HG03521 (cell line): ENCODE measurements at regions not wholly inside any gene's neighbourhood (a gene's known extent, or its start where the extent isn't known, plus 50 kb on each side); places are given as distances from the start of the nearest gene placed in this dataset.

Experiments
- ATAC-seq: cut with Tn5 transposase; IDR thresholded peaks from one replicate; pipeline ENCODE4 v1.9.1; 2021; ENCODE audit warnings: mild to moderate bottlenecking, moderate library complexity; ENCODE audit not compliant: unreplicated experiment

DNA sequence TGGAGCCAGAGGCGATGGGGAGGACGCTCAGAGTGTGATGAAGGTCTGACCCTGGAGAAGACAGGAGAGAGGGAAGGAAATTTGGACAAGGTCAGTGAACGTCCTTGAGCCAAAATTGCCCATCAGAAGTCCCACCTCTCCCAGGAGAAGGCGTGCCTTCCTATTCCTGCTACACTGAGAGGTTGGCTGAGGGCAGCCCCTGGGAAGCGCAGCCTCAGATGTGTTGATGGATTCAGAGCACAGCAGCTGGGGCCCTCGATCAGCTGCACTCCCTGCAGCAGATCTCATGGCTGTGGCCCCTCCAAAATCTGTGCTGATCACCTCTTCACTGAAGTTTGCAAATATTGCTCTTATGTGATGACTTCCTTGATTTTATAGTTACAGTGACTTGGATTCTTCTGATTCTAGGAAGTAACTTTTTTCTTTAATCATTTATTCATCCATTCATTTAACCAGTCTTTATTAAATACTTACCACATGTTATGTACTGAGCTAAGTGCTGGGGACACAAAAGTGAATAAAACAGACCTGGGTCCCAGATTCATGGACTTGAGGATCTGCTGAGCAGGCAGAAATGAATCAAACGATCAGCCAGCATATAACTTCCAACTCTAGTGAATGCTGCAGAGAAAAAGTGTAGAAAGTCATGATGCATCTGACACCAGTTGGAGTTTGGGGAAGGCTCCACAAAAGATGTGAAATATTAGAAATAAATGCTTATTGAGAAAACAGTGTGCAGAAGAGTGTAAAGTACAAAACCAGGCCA lies 69.6 kb upstream of the ARMC2 start:
- no peak for ATAC-seq

DNA sequence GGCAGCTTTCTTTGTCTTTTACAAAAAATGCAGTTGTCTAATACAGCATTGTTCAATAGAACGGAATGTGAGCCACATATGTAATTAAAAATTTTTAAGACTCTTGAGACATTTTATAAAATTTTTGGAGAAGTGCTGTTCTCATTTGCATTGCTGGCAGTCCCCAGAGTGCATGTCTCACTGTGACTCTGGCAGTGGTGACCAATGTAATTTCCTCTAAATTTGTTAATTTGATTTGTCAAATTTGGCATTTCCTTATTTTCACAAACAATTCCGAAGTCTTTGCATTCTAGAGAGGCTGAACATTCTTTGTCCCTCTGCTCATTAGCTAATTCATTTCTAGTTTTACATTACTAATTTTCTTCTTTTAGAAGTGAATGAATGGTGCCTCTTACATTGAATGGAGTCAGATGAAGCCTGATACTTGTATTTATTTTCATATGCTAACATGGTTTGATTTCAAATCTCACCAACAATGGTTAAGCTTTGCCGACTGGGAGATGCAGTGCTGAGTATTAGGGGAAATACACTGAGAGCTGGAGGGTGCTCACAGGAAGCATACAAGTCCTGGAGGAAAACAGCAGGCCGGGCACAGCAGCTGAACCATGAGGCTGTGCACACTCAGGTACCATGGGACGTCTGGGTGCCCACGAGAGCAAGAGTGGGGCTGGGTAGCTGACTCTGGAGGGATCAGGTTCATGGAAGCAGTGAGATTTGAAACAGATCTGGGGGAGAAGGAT lies 68.5 kb upstream of the ARMC2 start:
- no peak for ATAC-seq

DNA sequence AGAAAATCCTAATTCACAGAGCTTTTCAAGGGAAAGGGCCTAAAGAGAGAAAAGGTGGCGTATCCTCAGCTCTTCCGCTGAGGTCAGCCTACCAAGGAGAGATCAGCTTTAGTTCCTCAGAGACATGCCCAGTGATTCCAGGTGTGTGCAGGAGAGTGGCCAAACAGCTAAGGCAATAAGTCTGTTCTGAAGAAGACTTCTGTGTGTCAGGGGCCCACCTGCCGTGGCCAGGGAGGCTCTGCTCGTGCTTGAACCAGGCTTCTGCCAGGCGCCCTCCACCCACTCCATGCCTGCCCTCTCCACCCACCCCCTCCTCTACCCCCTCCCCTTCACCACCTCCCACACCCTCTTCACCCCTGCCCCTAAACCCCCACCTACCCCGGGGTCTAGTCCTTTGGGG lies 67.4 kb upstream of the ARMC2 start:
- no peak for ATAC-seq

DNA sequence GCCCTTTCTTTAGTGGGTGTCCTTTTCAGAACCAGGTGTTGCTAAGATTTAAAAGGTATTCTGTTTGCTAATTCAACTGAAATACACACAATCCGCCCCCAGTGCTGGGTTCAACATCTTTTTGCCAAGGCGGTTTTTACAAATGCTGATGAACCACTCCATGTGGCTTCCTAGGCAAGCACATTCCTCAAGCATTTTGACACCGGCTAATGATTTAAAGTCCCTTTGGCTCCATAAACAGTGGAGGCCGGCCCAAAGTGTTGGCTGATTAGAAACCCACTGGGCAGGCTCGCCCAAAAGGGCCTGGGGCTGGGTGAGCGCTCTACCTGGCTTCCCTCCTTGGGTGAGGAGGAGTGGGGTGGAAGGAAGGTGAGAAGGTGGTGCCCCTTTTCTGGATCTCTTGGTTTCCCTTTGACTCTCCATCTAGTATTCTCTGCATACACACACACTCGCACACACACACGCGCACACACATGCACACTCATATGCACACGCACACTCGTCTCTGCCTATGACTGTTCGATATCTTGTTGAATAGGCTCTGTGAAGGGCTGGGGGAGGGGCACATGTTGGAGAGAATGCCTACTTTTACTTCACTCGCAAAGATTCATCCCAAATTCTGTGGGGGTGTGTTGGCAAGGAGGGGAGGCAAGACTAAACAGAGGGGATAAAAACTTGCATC lies 66.7 kb upstream of the ARMC2 start:
- no peak for ATAC-seq

DNA sequence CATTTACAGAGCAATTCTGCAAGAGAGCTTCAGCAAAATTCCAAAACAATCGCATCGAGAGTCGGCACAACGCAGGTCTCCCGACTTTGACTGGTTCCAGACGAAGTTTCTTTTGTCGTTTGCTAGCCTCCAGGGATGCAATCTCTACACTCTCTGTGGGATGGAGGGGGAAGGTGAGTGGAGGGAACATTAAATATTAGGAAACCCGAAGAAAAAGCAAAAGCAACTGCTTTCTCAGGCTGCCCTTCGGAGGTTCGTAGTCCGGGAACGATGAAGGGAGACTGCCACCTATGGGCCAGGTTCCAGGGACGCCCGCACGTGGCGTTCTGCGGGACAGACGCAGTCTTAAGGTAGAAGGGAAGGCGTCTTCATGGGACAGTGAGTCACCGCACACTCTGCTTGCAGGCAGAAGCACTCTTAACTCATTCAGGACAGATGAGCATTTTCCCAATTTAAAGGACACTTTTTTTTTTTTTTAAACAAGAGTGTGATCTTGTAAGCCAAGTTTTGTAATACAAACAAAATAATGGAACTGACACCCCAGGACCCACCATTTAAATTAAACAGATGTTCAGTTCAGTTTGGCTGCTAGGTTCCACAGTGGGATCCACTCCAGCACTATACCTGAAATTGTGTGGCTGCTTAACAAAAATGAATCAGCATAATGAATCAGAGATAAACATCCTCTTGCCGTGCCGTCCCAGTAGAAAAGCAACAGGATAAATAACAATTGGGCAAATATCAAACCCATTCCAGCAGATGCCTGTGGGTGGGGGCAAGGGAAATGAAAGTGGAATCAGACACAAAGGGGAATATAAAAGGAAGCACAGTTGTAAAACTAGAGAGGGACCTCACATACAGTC lies 65.8 kb upstream of the ARMC2 start:
- ATAC-seq, result peak; percentile 58

DNA sequence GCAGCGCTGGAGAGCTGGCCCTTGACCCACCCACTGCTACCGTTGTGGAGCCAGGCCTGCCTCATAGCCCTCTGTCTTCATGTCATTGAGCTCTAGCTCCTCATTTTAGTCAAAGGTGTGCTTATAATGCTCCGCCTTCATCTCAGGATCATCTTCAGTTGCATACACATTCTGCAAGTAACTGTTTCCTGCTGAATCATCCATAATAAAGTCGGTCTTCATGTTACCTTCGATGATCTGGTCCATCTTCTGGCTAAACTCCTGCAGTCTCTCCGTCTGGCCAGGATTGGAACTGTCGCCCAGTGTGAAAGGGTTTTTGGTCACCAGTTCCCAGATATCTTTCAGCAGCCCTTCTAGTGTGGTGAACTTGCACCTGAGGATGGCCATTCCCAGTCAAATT lies 62.6 kb upstream of the ARMC2 start:
- no peak for ATAC-seq

DNA sequence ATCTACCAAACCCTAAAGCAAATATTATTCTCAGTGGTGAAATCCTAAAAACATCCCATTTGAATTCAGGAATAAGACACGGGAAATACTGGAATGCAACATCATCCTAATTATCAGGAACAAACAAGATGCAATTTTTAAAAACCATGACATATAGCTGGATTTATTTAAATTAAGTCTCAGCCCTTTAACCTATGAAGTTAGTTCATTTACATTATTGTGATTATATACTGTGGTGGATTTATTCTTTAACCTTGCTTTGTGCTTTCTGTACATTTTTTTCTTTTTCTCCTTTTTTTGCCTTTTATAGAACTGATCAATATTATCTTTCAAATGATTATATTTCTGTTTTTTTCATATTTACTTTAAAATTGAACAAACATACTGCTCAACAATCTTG lies 59.8 kb upstream of the ARMC2 start:
- no peak for ATAC-seq

DNA sequence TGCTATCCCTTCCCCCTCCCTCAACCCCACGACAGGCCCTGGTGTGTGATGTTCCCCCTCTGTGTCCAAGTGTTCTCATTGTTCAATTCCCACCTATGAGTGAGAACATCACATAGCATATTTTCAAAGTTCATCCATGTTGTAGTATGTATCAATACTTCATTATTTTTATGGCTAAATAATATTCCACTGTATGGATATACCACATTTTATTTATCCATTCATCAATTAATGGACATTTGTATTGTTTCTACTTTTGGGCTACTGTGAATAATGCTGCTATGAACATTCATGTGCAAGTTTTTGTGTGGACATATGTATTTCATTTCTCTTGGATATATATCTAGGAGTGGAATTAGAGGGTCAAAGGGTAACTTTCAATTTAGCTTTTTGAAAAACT lies 58.7 kb upstream of the ARMC2 start:
- no peak for ATAC-seq

DNA sequence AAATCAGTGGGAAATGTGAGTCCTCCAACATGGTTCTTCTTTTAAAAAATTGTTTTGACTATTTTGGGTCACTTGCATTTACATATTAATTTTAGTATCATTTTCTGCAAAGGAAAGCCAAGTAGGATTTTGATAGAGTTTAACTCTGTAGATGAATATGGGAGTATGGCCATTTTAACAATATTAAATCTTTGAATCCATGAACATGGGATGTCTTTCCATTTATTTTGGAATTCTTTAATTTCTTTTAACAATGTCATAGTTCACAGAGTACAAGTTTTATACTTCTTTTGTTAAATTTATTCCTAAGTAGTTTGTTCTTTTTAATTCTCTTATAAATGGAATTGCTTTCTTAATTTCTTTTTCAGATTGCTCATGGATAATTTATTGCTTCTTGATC lies 56.5 kb upstream of the ARMC2 start:
- no peak for ATAC-seq

DNA sequence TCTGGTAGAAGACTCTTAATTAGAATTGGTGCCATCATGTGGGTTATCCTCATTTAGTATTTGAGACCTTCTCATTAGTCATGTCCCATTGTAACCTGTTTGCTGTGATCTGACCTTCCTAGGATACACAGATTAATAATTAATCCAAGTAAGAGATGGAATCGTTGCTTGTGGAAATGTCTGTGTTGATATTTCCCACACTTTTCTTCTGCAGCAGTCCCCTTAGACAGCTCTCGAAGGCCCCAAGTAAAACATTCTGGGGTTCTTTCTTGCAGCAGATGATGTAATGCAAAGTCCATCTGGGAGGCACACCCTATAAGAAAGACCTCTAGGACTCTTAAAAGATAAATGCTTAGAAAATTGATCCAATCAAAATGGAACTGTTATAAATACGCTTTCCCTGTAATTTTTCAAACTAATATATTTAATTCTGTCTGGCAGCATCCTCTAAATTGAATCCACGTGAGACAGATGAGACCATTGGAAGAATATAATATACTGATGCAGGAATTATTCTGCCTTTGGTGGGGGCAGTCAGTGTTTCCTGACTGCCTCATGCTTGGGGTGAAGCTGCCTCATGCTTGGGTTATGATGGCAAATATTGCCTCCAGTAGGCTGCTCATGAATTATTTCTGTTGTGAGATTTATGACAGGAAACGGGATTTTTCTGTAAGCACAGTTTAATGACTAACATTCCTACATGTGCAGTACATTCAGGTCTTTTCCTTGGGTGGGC lies 54.5 kb upstream of the ARMC2 start:
- no peak for ATAC-seq

DNA sequence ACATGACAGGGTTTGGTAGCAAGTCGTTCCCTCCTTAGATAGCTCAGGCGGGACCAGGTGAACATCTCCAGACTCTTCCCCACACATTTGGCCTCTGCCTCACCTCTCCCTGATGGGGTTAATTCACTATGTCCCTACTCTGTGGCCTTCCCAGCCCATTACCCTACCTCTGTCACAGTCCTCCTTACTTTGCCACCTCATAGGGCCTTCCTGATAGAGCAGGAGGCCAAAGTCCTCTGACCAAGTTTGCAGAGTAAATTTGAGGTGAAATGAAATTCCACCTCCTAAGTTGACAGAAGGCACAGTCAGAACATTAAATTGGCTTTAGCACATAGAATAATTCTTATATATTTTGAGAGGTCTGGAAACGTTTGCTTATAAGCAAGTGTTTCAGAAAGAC lies 53.1 kb upstream of the ARMC2 start:
- no peak for ATAC-seq

DNA sequence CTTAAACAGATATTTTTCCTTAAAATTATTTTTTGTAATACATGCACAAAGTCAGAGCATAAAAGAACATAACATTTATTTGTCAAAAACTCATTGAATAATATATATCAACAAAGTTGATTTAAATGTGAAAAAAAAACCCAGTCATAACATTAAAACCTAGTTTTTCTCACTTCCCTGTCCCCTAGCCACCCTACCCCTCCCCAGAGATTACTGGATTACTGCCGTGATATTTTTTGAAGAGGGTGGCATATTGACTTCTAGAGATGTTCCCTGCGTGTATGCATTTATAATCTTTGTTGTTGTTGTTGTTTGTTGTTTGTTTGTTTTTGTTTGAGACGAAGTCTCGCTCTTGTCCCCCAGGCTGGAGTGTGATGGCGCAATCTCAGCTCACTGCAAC lies 52.4 kb upstream of the ARMC2 start:
- no peak for ATAC-seq

DNA sequence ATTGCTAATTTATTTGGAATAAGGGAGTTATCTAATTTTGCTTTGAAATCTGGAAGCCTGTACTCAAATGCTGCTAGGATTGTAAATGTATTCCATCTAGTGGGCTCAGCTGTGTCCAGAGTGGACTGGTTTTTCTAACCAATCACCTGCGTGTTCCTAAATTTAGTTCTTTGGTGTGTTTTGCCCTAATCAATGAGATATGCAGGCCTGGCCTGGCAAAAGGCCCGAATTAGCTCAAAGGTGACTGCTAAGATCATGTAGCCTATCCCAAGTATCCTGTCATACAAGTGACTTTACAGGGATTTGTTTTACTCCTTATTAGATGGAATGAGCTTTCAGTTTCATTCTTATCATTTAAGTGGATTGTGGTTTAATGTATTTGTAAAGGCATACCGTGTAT lies 51.3 kb upstream of the ARMC2 start:
- no peak for ATAC-seq

DNA sequence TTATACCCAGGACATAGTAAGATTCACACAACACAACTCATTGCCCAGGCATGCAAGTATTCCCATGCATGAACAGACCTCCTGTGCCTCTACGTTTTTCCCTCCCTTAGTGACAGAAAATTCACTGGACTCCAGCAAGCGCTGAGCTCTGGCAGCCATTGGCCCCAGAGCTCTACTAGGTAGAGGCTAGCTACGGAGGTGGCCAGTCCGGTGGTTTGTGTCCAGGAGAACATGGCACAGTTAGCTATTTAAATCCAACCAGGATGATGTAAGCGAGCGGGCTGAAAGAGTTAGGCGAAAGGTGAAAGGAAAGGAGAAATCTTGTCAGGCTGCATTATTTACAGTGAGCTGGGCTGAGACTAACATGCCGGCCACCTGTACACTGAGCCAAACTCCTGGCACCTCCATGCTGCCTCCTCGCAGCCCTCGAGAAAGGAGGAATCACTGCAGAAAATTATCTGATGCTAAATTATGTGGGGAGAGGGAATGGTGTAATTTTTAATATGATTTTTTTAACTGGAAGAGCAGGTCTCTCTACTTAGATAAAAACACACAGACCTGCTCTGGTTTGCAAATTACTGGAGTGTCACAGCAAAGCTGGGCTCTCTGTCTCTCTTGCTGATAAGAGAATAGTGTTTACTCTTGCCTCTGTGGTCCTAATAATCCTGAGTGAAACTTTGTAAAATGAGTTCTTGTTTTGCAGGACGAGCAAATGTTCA lies 50.1 kb upstream of the ARMC2 start:
- ATAC-seq, result no peak
